ENCODE measurements at regions not wholly inside any gene's neighbourhood (a gene's known extent, or its start where the extent isn't known, plus 50 kb on each side); places are given as distances from the start of the nearest gene placed in this dataset.

GRCh38 chr3:135444058-135444457, 521.5 kb upstream of the PPP2R3A start:
- TF ChIP-seq EZH2 (IDR thresholded peaks at IDR 0.05; ENCODE audit: borderline replicate concordance) (no peak), CTCF (IDR thresholded peaks at IDR 0.05; ENCODE audit: poor library complexity) (no peak)
